A549 (cell line): ENCODE measurements at regions not wholly inside any gene's neighbourhood (a gene's known extent, or its start where the extent isn't known, plus 50 kb on each side); places are given as distances from the start of the nearest gene placed in this dataset.

Experiments
- ATAC-seq, 2 experiments: fragments of 200-7000 bp in 1 of 2; fragments of >200 bp in 1 of 2; cut with Nextera tagmentation in 1 of 2; cut with Tn5 transposase in 1 of 2; 3 replicates each; pipeline versions ENCODE4 v1.8.0 to v1.9.1; 2018 to 2020; ENCODE audit warnings: mild to moderate bottlenecking in 1 of 2, moderate library complexity in 1 of 2
- CTCF ChIA-PET: fragments of 300-600 bp; sonication (Branson Sonifier 250); formaldehyde crosslinking; extraction: SDS; loops from one replicate; lab custom pipeline; 2021; ENCODE audit warnings: antibody characterized with exemption, inconsistent platforms; lab: Yijun Ruan, JAX
- POLR2A ChIA-PET: fragments of 350-600 bp; formaldehyde crosslinking; extraction: SDS; loops from one replicate; lab custom pipeline; 2021; ENCODE audit warnings: antibody characterized with exemption, inconsistent platforms; lab: Yijun Ruan, JAX
- DNase-seq, 2 experiments: peaks; one replicate each; pipeline versions ENCODE4 v3.0.0 to v3.0.0-alpha.2; 2011 to 2016; ENCODE audit warnings: low read depth in 1 of 2, low spot score in 1 of 2
- FAIRE-seq: peaks from 2 replicates; lab custom pipeline; 2011; peaks lifted over from hg19 to GRCh38; lab: Jason Lieb, UNC
- H3K27ac ChIP-seq, 2 experiments: fragments of >200 bp; sonication (Bioruptor Twin); formaldehyde crosslinking; 3 replicates each; pipeline ENCODE4 v1.5.1; 2016 to 2017
- H3K4me1 ChIP-seq: fragments of >200 bp; sonication (Bioruptor Twin); formaldehyde crosslinking; 3 replicates; pipeline ENCODE4 v1.6.1; 2016
- H3K4me2 ChIP-seq: fragments of >200 bp; sonication (Bioruptor Twin); formaldehyde crosslinking; 3 replicates; pipeline ENCODE4 v1.6.1; 2016
- H3K4me3 ChIP-seq: fragments of >200 bp; sonication (Bioruptor Twin); formaldehyde crosslinking; 3 replicates; pipeline ENCODE4 v1.5.1; 2016
- H3K9me3 ChIP-seq: fragments of >200 bp; sonication (Bioruptor Twin); formaldehyde crosslinking; 3 replicates; pipeline ENCODE4 v1.6.1; 2016
- CBX2 ChIP-seq: fragments of 200-600 bp; sonication (generic); IDR thresholded peaks from 2 replicates; pipeline ENCODE4 v1.6.1; 2016; ENCODE audit warnings: low read depth, mild to moderate bottlenecking, borderline replicate concordance
- CEBPB ChIP-seq, 2 experiments: fragments of >200 bp in 1 of 2; sonication (Bioruptor Twin) in 1 of 2; formaldehyde crosslinking in 1 of 2; IDR thresholded peaks; 2 replicates each; pipeline ENCODE4 v1.6.1; 2012 to 2016
- CHD4 ChIP-seq: fragments of 200-600 bp; sonication (generic); IDR thresholded peaks from 2 replicates; pipeline ENCODE4 v1.6.1; 2016; ENCODE audit warnings: antibody characterized with exemption, mild to moderate bottlenecking, borderline replicate concordance
- EHF ChIP-seq: fragments of 250-450 bp; sonication (Bioruptor Pico); IDR thresholded peaks from 2 replicates; pipeline ENCODE4 v1.5.0; 2020; ENCODE audit warnings: mild to moderate bottlenecking
- EHMT2 ChIP-seq: fragments of 200-600 bp; sonication (generic); IDR thresholded peaks from 2 replicates; pipeline ENCODE4 v1.6.1; 2016; ENCODE audit warnings: antibody characterized with exemption, low read depth, mild to moderate bottlenecking, moderate library complexity
- ESRRA ChIP-seq: fragments of 150-350 bp; IDR thresholded peaks from 2 replicates; pipeline ENCODE4 v1.6.1; 2014; ENCODE audit warnings: mild to moderate bottlenecking, low read length, borderline replicate concordance
- FOSL2 ChIP-seq, 2 experiments: fragments of 450-650 bp in 1 of 2; fragments of >200 bp in 1 of 2; sonication (Bioruptor Twin) in 1 of 2; formaldehyde crosslinking; IDR thresholded peaks; 2 replicates each; pipeline versions ENCODE4 v1.5.0 to v1.6.1; 2016 to 2020; ENCODE audit warnings: mild to moderate bottlenecking in 1 of 2, moderate library complexity in 1 of 2
- HDAC2 ChIP-seq: fragments of 200-600 bp; sonication (generic); IDR thresholded peaks from 2 replicates; pipeline ENCODE4 v1.6.1; 2016
- HES2 ChIP-seq: fragments of >200 bp; sonication (Bioruptor Twin); formaldehyde crosslinking; IDR thresholded peaks from 2 replicates; pipeline ENCODE4 v1.6.1; 2016
- HMGXB4 ChIP-seq: fragments of 250-450 bp; sonication (Bioruptor Pico); IDR thresholded peaks from 2 replicates; pipeline ENCODE4 v1.5.0; 2021; ENCODE audit warnings: mild to moderate bottlenecking, moderate library complexity, borderline replicate concordance
- HOXA7 ChIP-seq: fragments of 250-450 bp; sonication (Bioruptor Pico); IDR thresholded peaks from 2 replicates; pipeline ENCODE4 v1.5.0; 2020; ENCODE audit warnings: mild to moderate bottlenecking, moderate library complexity
- MAFK ChIP-seq: fragments of 450-650 bp; IDR thresholded peaks from 2 replicates; pipeline ENCODE4 v1.6.1; 2014; ENCODE audit not compliant: partially characterized antibody
- MAX ChIP-seq: IDR thresholded peaks from 2 replicates; pipeline ENCODE4 v1.6.1; 2012
- NFE2L2 ChIP-seq: fragments of 150-350 bp; conservative IDR thresholded peaks from 2 replicates; pipeline ENCODE4 v1.6.1; 2014; ENCODE audit warnings: low read length
- PHF8 ChIP-seq: fragments of 200-600 bp; sonication (generic); IDR thresholded peaks from 2 replicates; pipeline ENCODE4 v1.6.1; 2016; ENCODE audit warnings: low read depth, mild to moderate bottlenecking, antibody characterized with exemption, moderate library complexity, borderline replicate concordance
- RCOR1 ChIP-seq: fragments of 150-350 bp; IDR thresholded peaks from 2 replicates; pipeline ENCODE4 v1.6.1; 2014; ENCODE audit warnings: antibody characterized with exemption, low read length, low read depth
- REST ChIP-seq: fragments of 200-600 bp; sonication (generic); IDR thresholded peaks from 2 replicates; pipeline ENCODE4 v1.6.1; 2016; ENCODE audit warnings: antibody characterized with exemption, mild to moderate bottlenecking, moderate library complexity
- RFX5 ChIP-seq: fragments of 450-650 bp; IDR thresholded peaks from 2 replicates; pipeline ENCODE4 v1.7.1; 2014; ENCODE audit warnings: antibody characterized with exemption, mild to moderate bottlenecking, moderate library complexity
- RNF2 ChIP-seq: fragments of 200-600 bp; sonication (generic); IDR thresholded peaks from 2 replicates; pipeline ENCODE4 v1.6.1; 2016; ENCODE audit warnings: low read depth, mild to moderate bottlenecking, antibody characterized with exemption, moderate library complexity, borderline replicate concordance
- TP53 ChIP-seq: fragments of 250-450 bp; sonication (Bioruptor Pico); IDR thresholded peaks from 2 replicates; pipeline ENCODE4 v1.5.0; 2021; ENCODE audit warnings: mild to moderate bottlenecking, moderate library complexity
- ZNF302 ChIP-seq: fragments of 250-450 bp; sonication (Bioruptor Pico); IDR thresholded peaks from 2 replicates; pipeline ENCODE4 v1.9.0; 2021; ENCODE audit warnings: inconsistent platforms, mild to moderate bottlenecking, moderate library complexity
- WGBS: methylation state at CpG from one replicate; pipeline ENCODE4 v1.1.6; 2017; ENCODE audit errors: missing lambda C conversion rate; 5-methylcytosine and 5-hydroxymethylcytosine counted together

GRCh38 chr11:31903225-31904074 lies 92.3 kb upstream of the PAX6 start (continued):
- no peak for TF ChIP-seq MAX
- TF ChIP-seq RNF2, result no peak
- TF ChIP-seq, all 56 proteins: peak for 0

GRCh38 chr11:31902706-31903105 lies 91.6 kb upstream of the PAX6 start:
- Histone ChIP-seq H3K9me3 (no peaks in the 10 kb centered on the region), H3K27ac (no peak overlapping the region), H3K4me2 (no peak overlapping the region), H3K4me3 (no peak overlapping the region), H3K4me1 (no peaks in the 10 kb centered on the region)
- DNase-seq (no peak), FAIRE-seq (no peak), ATAC-seq (no peak)
- no peak for TF ChIP-seq FOSL2 (IDR thresholded peaks at IDR 0.05)
- TF ChIP-seq FOSL2 (CRISPR knock-in tag; IDR thresholded peaks at IDR 0.05), result no peak
- no peak for TF ChIP-seq HDAC2
- no peak for TF ChIP-seq ESRRA
- TF ChIP-seq RFX5, result no peak
- TF ChIP-seq MAX, result no peak
- TF ChIP-seq NFE2L2, result no peak
- no peak for TF ChIP-seq EHF (CRISPR knock-in tag)
- no peak for TF ChIP-seq HOXA7
- TF ChIP-seq CHD4, result no peak
- TF ChIP-seq EHMT2, result no peak
- no peak for TF ChIP-seq REST
- no peak for TF ChIP-seq HMGXB4
- TF ChIP-seq TP53 (CRISPR knock-in tag), result no peak
- no peak for TF ChIP-seq CEBPB (IDR thresholded peaks at IDR 0.05)
- no peak for TF ChIP-seq PHF8
- TF ChIP-seq RCOR1, result no peak
- TF ChIP-seq ZNF302, result no peak
- TF ChIP-seq HES2, result no peak
- no peak for TF ChIP-seq MAFK
- TF ChIP-seq CBX2, result no peak
- ChIA-PET POLR2A (no interaction called here), CTCF (no interaction called here)
- 33% methylated on average over 5 of the region's 5 CpGs for WGBS
